Keratinocyte (primary cell): ENCODE measurements at regions not wholly inside any gene's neighbourhood (a gene's known extent, or its start where the extent isn't known, plus 50 kb on each side); places are given as distances from the start of the nearest gene placed in this dataset.

ENCODE experiments used
- EZH2 ChIP-seq: IDR thresholded peaks from one replicate; pipeline ENCODE4 v1.6.1; 2012; ENCODE audit warnings: inconsistent platforms, mild to moderate bottlenecking, low read length, moderate library complexity
- TF ChIP-seq, protein P1 (sequence below), 3 experiments: IDR thresholded peaks in 1 of 3; conservative IDR thresholded peaks in 1 of 3; optimal IDR thresholded peaks in 1 of 3; 2 replicates in 2 of 3; 3 replicates in 1 of 3; pipeline versions ENCODE3 to v1.5.1; 2011; ENCODE audit warnings: low read length in 3 of 3, mild to moderate bottlenecking in 3 of 3, moderate library complexity in 2 of 3, control low read depth in 1 of 3, inconsistent platforms in 1 of 3; ENCODE audit not compliant: insufficient read depth in 2 of 3; ENCODE audit errors: extremely low read depth in 1 of 3

DNA sequence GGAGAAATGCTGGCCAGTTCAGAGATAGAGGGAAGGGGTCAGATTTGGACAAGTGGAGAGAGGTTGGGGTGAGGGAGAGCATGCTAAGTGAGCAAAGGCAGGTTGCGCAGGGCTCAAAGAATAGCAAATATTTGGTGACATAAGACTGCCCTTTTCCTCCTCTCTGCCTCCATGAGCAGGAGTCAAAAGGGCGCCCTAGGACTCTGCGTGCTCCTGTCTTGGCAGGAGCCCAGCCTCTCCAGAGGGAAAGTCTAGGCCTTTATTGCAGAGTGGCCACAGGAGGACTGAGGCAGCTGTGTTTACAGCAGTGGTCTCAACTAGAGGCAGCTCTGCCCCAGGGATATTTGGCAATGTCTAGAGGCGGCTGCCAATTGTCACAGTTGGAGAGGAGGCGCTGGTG lies 165.6 kb downstream of the FAM43A start:
- TF ChIP-seq, protein P1, sequence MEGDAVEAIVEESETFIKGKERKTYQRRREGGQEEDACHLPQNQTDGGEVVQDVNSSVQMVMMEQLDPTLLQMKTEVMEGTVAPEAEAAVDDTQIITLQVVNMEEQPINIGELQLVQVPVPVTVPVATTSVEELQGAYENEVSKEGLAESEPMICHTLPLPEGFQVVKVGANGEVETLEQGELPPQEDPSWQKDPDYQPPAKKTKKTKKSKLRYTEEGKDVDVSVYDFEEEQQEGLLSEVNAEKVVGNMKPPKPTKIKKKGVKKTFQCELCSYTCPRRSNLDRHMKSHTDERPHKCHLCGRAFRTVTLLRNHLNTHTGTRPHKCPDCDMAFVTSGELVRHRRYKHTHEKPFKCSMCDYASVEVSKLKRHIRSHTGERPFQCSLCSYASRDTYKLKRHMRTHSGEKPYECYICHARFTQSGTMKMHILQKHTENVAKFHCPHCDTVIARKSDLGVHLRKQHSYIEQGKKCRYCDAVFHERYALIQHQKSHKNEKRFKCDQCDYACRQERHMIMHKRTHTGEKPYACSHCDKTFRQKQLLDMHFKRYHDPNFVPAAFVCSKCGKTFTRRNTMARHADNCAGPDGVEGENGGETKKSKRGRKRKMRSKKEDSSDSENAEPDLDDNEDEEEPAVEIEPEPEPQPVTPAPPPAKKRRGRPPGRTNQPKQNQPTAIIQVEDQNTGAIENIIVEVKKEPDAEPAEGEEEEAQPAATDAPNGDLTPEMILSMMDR (optimal IDR thresholded peaks at IDR 0.05 in 1 of 3, IDR thresholded peaks at IDR 0.05 in 1 of 3, conservative IDR thresholded peaks at IDR 0.05 in 1 of 3; ENCODE audit: extremely low read depth in 1 of 3, insufficient read depth in 2 of 3, low read length in 3 of 3), result no peak
- TF ChIP-seq EZH2, result no peak
